ENCODE measurements at regions not wholly inside any gene's neighbourhood (a gene's known extent, or its start where the extent isn't known, plus 50 kb on each side); places are given as distances from the start of the nearest gene placed in this dataset.

GRCh38 chr5:87539839-87540238 is 127.1 kb upstream of the CCNH start (continued):
- TF ChIP-seq GMEB1 (CRISPR knock-in tag; IDR thresholded peaks at IDR 0.05), result no peak
- no peak for TF ChIP-seq RFX1 (IDR thresholded peaks at IDR 0.05)
- no peak for TF ChIP-seq TRIM25 (IDR thresholded peaks at IDR 0.05; ENCODE audit: borderline replicate concordance)
- TF ChIP-seq KAT2B (IDR thresholded peaks at IDR 0.05; ENCODE audit: low read depth, low read length), result no peak
- TF ChIP-seq HLTF (IDR thresholded peaks at IDR 0.05), result no peak
- no peak for TF ChIP-seq NR4A1 (CRISPR knock-in tag; IDR thresholded peaks at IDR 0.05)
- TF ChIP-seq NR4A1 (tag; IDR thresholded peaks at IDR 0.05), result no peak
- no peak for TF ChIP-seq SPI1 (IDR thresholded peaks at IDR 0.05; ENCODE audit: borderline replicate concordance, low read depth, low read length)

GRCh38 chr5:87536365-87536764 is 123.6 kb upstream of the CCNH start:
- ATAC-seq (no peak), DNase-seq (ENCODE audit: extremely low read depth in 1 of 4, low spot score in 3 of 4) (no peak), FAIRE-seq (no peak)
- no peaks in the 10 kb centered on the region for H3K79me2 ChIP-seq (ENCODE audit: control insufficient read depth, insufficient read depth, low read length)
- ChIA-PET POLR2A (no interaction called here), CTCF (ENCODE audit: low intra/inter-chr PET ratio) (no interaction called here)
- no peaks in the 10 kb centered on the region for H3K36me3 ChIP-seq (ENCODE audit: control insufficient read depth, insufficient read depth, low read length)
- H3K27ac ChIP-seq (ENCODE audit: extremely low read depth, low read depth, low read length), result no peak overlapping the region
- H3K27me3 ChIP-seq (ENCODE audit: control insufficient read depth in 2 of 2, insufficient read depth in 2 of 2, low read length in 2 of 2), result no peaks in the 10 kb centered on the region
- H2AFZ ChIP-seq (ENCODE audit: low read depth, low read length), result no peak overlapping the region
- H3K9me3 ChIP-seq (replicated peaks; ENCODE audit: control insufficient read depth, insufficient read depth, low read depth, low read length), result no peaks in the 10 kb centered on the region
- in situ Hi-C loops (cut with MboI) (no loop called here), intact Hi-C loops (cut with micrococcal nuclease) (no loop called here)
- no peak overlapping the region for H3K4me2 ChIP-seq (ENCODE audit: insufficient read depth, low read length)
- H3K9ac ChIP-seq (ENCODE audit: insufficient read depth in 1 of 2, low read depth in 2 of 2, low read length in 2 of 2), result no peak overlapping the region
- H3K9me1 ChIP-seq (ENCODE audit: control insufficient read depth, insufficient read depth, low read length), result no peaks in the 10 kb centered on the region
- no peaks in the 10 kb centered on the region for H4K20me1 ChIP-seq (replicated peaks; ENCODE audit: control insufficient read depth, insufficient read depth, low read length)
- no peaks in the 10 kb centered on the region for H3K4me1 ChIP-seq (replicated peaks in 1 of 2; ENCODE audit: control insufficient read depth in 2 of 2, insufficient read depth in 2 of 2, low read length in 2 of 2)
- no peak overlapping the region for H3K4me3 ChIP-seq
- no TSS peak for BruUV-seq (replicated peaks)
- TF ChIP-seq OTX1 (CRISPR knock-in tag; IDR thresholded peaks at IDR 0.05), result no peak
- no peak for TF ChIP-seq SRSF3 (IDR thresholded peaks at IDR 0.05; ENCODE audit: insufficient read depth, low read length)
- TF ChIP-seq RREB1 (CRISPR knock-in tag; IDR thresholded peaks at IDR 0.05), result no peak
- TF ChIP-seq SMAD4 (CRISPR knock-in tag; conservative IDR thresholded peaks at IDR 0.05), result no peak
- TF ChIP-seq ZNF263 (CRISPR knock-in tag; IDR thresholded peaks at IDR 0.05; ENCODE audit: borderline replicate concordance), result no peak
- TF ChIP-seq ZNF707 (CRISPR knock-in tag; conservative IDR thresholded peaks at IDR 0.05), result no peak

Measured in K562 (cell line).